GM23338 (cell line): ENCODE measurements at regions not wholly inside any gene's neighbourhood (a gene's known extent, or its start where the extent isn't known, plus 50 kb on each side); places are given as distances from the start of the nearest gene placed in this dataset.

Source experiments
- ATAC-seq: fragments of 200-7000 bp; cut with Tn5 transposase; 3 replicates; pipeline ENCODE4 v1.9.1; 2020
- DNase-seq: peaks from one replicate; pipeline ENCODE4 v3.0.0-alpha.2; 2015; ENCODE audit warnings: low spot score
- H2AFZ ChIP-seq: fragments of 200-600 bp; sonication (generic); 2 replicates; pipeline ENCODE4 v1.8.0; 2016; ENCODE audit warnings: antibody characterized with exemption, mild to moderate bottlenecking, moderate library complexity
- H3F3A ChIP-seq: fragments of 200-600 bp; sonication (generic); replicated peaks from 2 replicates; pipeline ENCODE4 v1.8.0; 2017; ENCODE audit warnings: antibody characterized with exemption, mixed run types, low read depth
- H3K27ac ChIP-seq: fragments of 200-600 bp; sonication (generic); 2 replicates; pipeline ENCODE4 v1.6.1; 2016; ENCODE audit warnings: low read depth
- H3K27me3 ChIP-seq: fragments of 200-600 bp; sonication (generic); 2 replicates; pipeline ENCODE4 v1.8.0; 2016; ENCODE audit warnings: mild to moderate bottlenecking, mixed run types, moderate library complexity; ENCODE audit not compliant: insufficient read depth
- H3K36me3 ChIP-seq: fragments of 200-600 bp; sonication (generic); 2 replicates; pipeline ENCODE4 v1.8.0; 2016; ENCODE audit warnings: mild to moderate bottlenecking; ENCODE audit not compliant: insufficient read depth
- H3K4me1 ChIP-seq: fragments of 200-600 bp; sonication (generic); 2 replicates; pipeline ENCODE4 v1.8.0; 2016; ENCODE audit warnings: mild to moderate bottlenecking, moderate library complexity; ENCODE audit not compliant: insufficient read depth
- H3K4me2 ChIP-seq: fragments of 200-600 bp; sonication (generic); 2 replicates; pipeline ENCODE4 v1.7.1; 2017; ENCODE audit warnings: mixed run types
- H3K4me3 ChIP-seq: fragments of 200-600 bp; sonication (generic); 2 replicates; pipeline ENCODE4 v1.6.1; 2016; ENCODE audit warnings: mixed run types
- H3K79me2 ChIP-seq: fragments of 200-600 bp; sonication (generic); replicated peaks from 2 replicates; pipeline ENCODE4 v1.8.0; 2017; ENCODE audit warnings: mild to moderate bottlenecking; ENCODE audit not compliant: insufficient read depth
- H3K9me2 ChIP-seq: fragments of 200-600 bp; sonication (generic); 2 replicates; pipeline ENCODE4 v1.8.0; 2017; ENCODE audit not compliant: insufficient read depth
- H4K20me1 ChIP-seq: fragments of 200-600 bp; sonication (generic); replicated peaks from 2 replicates; pipeline ENCODE4 v1.8.0; 2017; ENCODE audit warnings: mild to moderate bottlenecking; ENCODE audit not compliant: insufficient read depth
- H3K27ac Mint-ChIP-seq: 2 replicates; pipeline ENCODE4 v1.8.0; 2020; ENCODE audit warnings: inconsistent platforms, mild to moderate bottlenecking, moderate library complexity, mixed read lengths
- H3K27me3 Mint-ChIP-seq: 3 replicates; pipeline ENCODE4 v1.8.0; 2022; ENCODE audit warnings: low read depth, mild to moderate bottlenecking, moderate library complexity, mixed read lengths, inconsistent platforms; ENCODE audit not compliant: insufficient read depth, poor library complexity
- H3K36me3 Mint-ChIP-seq: 3 replicates; pipeline ENCODE4 v1.8.0; 2021; ENCODE audit warnings: low read depth, mild to moderate bottlenecking, inconsistent platforms, moderate library complexity, mixed read lengths
- H3K4me1 Mint-ChIP-seq: 3 replicates; pipeline ENCODE4 v1.8.0; 2020; ENCODE audit warnings: mild to moderate bottlenecking, inconsistent platforms, mixed read lengths
- H3K4me3 Mint-ChIP-seq: 3 replicates; pipeline ENCODE4 v1.8.0; 2021; ENCODE audit warnings: moderate library complexity, mild to moderate bottlenecking, inconsistent platforms, mixed read lengths
- H3K9me3 Mint-ChIP-seq: 3 replicates; pipeline ENCODE4 v1.8.0; 2020; ENCODE audit warnings: moderate library complexity, mild to moderate bottlenecking, inconsistent platforms, mixed read lengths
- STAT1 ChIP-seq: IDR thresholded peaks from one replicate; pipeline ENCODE4 v1.6.1; 2016; ENCODE audit warnings: antibody characterized with exemption; ENCODE audit not compliant: unreplicated experiment
- ZNF331 ChIP-seq: fragments of 250-450 bp; sonication (Bioruptor Pico); IDR thresholded peaks from 2 replicates; pipeline ENCODE4 v1.5.0; 2020; ENCODE audit warnings: low read depth, mild to moderate bottlenecking, moderate library complexity
- TF ChIP-seq, protein P1 (sequence below): fragments of 250-450 bp; sonication (Bioruptor Pico); IDR thresholded peaks from 2 replicates; pipeline ENCODE4 v1.5.0; 2020; ENCODE audit warnings: mild to moderate bottlenecking, moderate library complexity
- TF ChIP-seq, protein P2 (sequence below): IDR thresholded peaks from one replicate; pipeline ENCODE4 v1.6.1; 2018; ENCODE audit warnings: antibody characterized with exemption; ENCODE audit not compliant: unreplicated experiment

DNA sequence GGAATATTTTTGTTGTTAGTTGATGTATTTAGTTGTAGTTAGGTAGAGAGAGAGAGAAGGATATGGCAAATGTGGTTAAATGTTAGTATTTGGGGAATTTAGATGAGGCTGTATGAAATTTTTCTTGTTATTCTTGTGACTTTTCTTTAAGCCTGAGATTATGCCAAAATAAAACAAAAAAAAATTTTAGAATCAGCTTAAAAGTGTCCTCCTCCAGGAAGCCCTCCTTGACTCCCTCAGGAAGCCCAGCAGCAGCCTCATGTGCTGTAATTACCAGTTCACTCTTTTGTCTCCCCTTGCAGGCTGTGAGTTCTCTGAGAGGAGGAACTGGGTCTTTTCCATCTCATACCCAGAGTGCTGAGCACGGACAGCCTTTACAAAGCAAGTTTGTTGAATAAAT is 243.5 kb downstream of the TFCP2L1 start (continued):
- TF ChIP-seq, protein P1, sequence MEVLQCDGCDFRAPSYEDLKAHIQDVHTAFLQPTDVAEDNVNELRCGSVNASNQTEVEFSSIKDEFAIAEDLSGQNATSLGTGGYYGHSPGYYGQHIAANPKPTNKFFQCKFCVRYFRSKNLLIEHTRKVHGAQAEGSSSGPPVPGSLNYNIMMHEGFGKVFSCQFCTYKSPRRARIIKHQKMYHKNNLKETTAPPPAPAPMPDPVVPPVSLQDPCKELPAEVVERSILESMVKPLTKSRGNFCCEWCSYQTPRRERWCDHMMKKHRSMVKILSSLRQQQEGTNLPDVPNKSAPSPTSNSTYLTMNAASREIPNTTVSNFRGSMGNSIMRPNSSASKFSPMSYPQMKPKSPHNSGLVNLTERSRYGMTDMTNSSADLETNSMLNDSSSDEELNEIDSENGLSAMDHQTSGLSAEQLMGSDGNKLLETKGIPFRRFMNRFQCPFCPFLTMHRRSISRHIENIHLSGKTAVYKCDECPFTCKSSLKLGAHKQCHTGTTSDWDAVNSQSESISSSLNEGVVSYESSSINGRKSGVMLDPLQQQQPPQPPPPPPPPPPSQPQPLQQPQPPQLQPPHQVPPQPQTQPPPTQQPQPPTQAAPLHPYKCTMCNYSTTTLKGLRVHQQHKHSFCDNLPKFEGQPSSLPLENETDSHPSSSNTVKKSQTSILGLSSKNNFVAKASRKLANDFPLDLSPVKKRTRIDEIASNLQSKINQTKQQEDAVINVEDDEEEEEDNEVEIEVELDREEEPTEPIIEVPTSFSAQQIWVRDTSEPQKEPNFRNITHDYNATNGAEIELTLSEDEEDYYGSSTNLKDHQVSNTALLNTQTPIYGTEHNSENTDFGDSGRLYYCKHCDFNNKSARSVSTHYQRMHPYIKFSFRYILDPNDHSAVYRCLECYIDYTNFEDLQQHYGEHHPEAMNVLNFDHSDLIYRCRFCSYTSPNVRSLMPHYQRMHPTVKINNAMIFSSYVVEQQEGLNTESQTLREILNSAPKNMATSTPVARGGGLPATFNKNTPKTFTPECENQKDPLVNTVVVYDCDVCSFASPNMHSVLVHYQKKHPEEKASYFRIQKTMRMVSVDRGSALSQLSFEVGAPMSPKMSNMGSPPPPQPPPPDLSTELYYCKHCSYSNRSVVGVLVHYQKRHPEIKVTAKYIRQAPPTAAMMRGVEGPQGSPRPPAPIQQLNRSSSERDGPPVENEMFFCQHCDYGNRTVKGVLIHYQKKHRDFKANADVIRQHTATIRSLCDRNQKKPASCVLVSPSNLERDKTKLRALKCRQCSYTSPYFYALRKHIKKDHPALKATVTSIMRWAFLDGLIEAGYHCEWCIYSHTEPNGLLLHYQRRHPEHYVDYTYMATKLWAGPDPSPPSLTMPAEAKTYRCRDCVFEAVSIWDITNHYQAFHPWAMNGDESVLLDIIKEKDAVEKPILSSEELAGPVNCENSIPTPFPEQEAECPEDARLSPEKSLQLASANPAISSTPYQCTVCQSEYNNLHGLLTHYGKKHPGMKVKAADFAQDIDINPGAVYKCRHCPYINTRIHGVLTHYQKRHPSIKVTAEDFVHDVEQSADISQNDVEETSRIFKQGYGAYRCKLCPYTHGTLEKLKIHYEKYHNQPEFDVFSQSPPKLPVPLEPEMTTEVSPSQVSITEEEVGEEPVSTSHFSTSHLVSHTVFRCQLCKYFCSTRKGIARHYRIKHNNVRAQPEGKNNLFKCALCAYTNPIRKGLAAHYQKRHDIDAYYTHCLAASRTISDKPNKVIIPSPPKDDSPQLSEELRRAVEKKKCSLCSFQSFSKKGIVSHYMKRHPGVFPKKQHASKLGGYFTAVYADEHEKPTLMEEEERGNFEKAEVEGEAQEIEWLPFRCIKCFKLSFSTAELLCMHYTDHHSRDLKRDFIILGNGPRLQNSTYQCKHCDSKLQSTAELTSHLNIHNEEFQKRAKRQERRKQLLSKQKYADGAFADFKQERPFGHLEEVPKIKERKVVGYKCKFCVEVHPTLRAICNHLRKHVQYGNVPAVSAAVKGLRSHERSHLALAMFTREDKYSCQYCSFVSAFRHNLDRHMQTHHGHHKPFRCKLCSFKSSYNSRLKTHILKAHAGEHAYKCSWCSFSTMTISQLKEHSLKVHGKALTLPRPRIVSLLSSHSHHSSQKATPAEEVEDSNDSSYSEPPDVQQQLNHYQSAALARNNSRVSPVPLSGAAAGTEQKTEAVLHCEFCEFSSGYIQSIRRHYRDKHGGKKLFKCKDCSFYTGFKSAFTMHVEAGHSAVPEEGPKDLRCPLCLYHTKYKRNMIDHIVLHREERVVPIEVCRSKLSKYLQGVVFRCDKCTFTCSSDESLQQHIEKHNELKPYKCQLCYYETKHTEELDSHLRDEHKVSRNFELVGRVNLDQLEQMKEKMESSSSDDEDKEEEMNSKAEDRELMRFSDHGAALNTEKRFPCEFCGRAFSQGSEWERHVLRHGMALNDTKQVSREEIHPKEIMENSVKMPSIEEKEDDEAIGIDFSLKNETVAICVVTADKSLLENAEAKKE (CRISPR knock-in tag), result no peak
- TF ChIP-seq ZNF331 (CRISPR knock-in tag) (no peak), STAT1 (no peak)

DNA sequence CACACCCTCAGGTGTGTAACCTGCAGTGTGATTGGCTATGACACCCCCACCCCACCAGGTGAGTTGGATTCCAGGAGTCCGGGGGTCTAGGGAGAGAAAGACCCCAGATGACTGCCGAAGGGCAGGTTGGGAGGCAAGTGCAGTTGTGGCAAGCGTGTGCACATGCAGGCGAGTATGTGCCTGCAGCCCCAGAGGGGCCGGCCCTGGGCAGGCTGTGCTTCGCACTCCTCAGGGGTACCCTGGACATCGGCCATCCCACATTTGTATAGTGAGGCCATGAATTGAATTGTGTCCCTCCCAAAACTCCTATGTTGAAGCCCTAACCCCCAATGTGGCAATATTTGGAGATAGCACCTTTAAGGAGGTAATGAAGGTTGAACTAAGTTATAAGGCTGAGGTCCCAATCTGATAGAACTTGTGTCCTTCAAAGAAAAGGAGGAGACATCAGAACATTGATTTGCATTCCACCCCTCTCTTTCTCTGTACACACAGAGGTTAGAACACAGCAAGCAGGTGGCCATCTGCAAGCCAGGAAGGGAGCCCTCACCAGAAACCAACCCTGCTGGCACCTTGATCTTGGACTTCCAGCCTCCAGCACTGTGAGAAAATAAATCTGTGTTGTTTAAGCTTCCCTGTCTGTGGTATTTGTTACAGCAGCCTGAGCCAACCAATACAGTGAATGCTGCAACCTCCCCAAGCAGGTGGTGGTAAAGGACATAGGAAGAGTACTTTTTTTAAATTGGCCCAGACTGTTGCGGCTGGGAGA is 241.8 kb downstream of the TFCP2L1 start:
- Histone ChIP-seq H2AFZ (no peak overlapping the region), H3K79me2 (no peaks in the 10 kb centered on the region), H3K27ac (no peak overlapping the region), H3K36me3 (no peaks in the 10 kb centered on the region), H3K4me1 (no peaks in the 10 kb centered on the region), H3K4me3 (no peak overlapping the region), H3K4me2 (no peak overlapping the region), H3K9me2 (peaks cover 7% of the 10 kb centered on the region; the same call in 1 of the 2 replicates), H3K27me3 (no peaks in the 10 kb centered on the region), H3F3A (no peaks in the 10 kb centered on the region), H4K20me1 (no peaks in the 10 kb centered on the region)
- no peaks in the 10 kb centered on the region for H3K9me3 Mint-ChIP-seq
- no peaks in the 10 kb centered on the region for H3K36me3 Mint-ChIP-seq
- no peak for DNase-seq
- no peak for ATAC-seq
- TF ChIP-seq, protein P2, sequence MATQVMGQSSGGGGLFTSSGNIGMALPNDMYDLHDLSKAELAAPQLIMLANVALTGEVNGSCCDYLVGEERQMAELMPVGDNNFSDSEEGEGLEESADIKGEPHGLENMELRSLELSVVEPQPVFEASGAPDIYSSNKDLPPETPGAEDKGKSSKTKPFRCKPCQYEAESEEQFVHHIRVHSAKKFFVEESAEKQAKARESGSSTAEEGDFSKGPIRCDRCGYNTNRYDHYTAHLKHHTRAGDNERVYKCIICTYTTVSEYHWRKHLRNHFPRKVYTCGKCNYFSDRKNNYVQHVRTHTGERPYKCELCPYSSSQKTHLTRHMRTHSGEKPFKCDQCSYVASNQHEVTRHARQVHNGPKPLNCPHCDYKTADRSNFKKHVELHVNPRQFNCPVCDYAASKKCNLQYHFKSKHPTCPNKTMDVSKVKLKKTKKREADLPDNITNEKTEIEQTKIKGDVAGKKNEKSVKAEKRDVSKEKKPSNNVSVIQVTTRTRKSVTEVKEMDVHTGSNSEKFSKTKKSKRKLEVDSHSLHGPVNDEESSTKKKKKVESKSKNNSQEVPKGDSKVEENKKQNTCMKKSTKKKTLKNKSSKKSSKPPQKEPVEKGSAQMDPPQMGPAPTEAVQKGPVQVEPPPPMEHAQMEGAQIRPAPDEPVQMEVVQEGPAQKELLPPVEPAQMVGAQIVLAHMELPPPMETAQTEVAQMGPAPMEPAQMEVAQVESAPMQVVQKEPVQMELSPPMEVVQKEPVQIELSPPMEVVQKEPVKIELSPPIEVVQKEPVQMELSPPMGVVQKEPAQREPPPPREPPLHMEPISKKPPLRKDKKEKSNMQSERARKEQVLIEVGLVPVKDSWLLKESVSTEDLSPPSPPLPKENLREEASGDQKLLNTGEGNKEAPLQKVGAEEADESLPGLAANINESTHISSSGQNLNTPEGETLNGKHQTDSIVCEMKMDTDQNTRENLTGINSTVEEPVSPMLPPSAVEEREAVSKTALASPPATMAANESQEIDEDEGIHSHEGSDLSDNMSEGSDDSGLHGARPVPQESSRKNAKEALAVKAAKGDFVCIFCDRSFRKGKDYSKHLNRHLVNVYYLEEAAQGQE, result no peak
- H3K4me3 Mint-ChIP-seq, result no peak overlapping the region
- H3K4me1 Mint-ChIP-seq, result peaks cover 6% of the 10 kb centered on the region; the same call in 2 of the 3 replicates
- H3K27me3 Mint-ChIP-seq, result peaks cover 15% of the 10 kb centered on the region
- H3K27ac Mint-ChIP-seq, result no peak overlapping the region
